NCI-H128 (cell line): ENCODE measurements at regions not wholly inside any gene's neighbourhood (a gene's known extent, or its start where the extent isn't known, plus 50 kb on each side); places are given as distances from the start of the nearest gene placed in this dataset.
A peak's percentile ranks its signal among the peaks of the same experiment; 100 is the strongest.

Source experiments
- DNase-seq: peaks from one replicate; lab custom pipeline; 2025; ENCODE audit not compliant: unreplicated experiment; lab: John Stamatoyannopoulos, UW

GRCh38 chr14:71483154-71483553 is 449.1 kb upstream of the RGS6 start:
- DNase-seq = no peak

- no peak for DNase-seq
Measured at GRCh38 chr14:71485833-71486232, 446.4 kb upstream of the RGS6 start.

- DNase-seq = no peak
Measured at GRCh38 chr14:71486279-71486678, 445.9 kb upstream of the RGS6 start.

GRCh38 chr14:71487449-71487848 is 444.8 kb upstream of the RGS6 start:
- no peak for DNase-seq

GRCh38 chr14:71487941-71488340 is 444.3 kb upstream of the RGS6 start:
- DNase-seq = no peak

- DNase-seq = no peak
Measured at GRCh38 chr14:71488703-71489191, 443.5 kb upstream of the RGS6 start.

- no peak for DNase-seq
Measured at GRCh38 chr14:71489742-71490141, 442.5 kb upstream of the RGS6 start.

GRCh38 chr14:71491931-71492330 is 440.3 kb upstream of the RGS6 start:
- DNase-seq = no peak

- DNase-seq = no peak
Measured at GRCh38 chr14:71492346-71492745, 439.9 kb upstream of the RGS6 start.

GRCh38 chr14:71497645-71498086 is 434.6 kb upstream of the RGS6 start:
- DNase-seq = peak; percentile 41

- no peak for DNase-seq
Measured at GRCh38 chr14:71498212-71498611, 434.0 kb upstream of the RGS6 start.

- no peak for DNase-seq
Measured at GRCh38 chr14:71499018-71499417, 433.2 kb upstream of the RGS6 start.

- DNase-seq = no peak
Measured at GRCh38 chr14:71507681-71508080, 424.5 kb upstream of the RGS6 start.

GRCh38 chr14:71508901-71509300 is 423.3 kb upstream of the RGS6 start:
- DNase-seq = no peak

- no peak for DNase-seq
Measured at GRCh38 chr14:71511152-71511551, 421.1 kb upstream of the RGS6 start.

- no peak for DNase-seq
Measured at GRCh38 chr14:71514941-71515919, 417.0 kb upstream of the RGS6 start.

GRCh38 chr14:71521238-71522135 is 410.7 kb upstream of the RGS6 start:
- DNase-seq = no peak

GRCh38 chr14:71523630-71524319 is 408.5 kb upstream of the RGS6 start:
- no peak for DNase-seq

GRCh38 chr14:71524320-71524982 is 407.8 kb upstream of the RGS6 start:
- no peak for DNase-seq

GRCh38 chr14:71525663-71526221 is 406.5 kb upstream of the RGS6 start:
- DNase-seq = no peak
